ENCODE measurements at regions not wholly inside any gene's neighbourhood (a gene's known extent, or its start where the extent isn't known, plus 50 kb on each side); places are given as distances from the start of the nearest gene placed in this dataset.

GRCh38 chr14:43647302-43647701 lies 859.8 kb downstream of the FSCB start:
- H3K27ac ChIP-seq (ENCODE audit: extremely low read length, insufficient read depth, low read length), result no peak overlapping the region
- in situ Hi-C loops (cut with HindIII; ENCODE audit: extremely low pct_ligation_motif_present, low pct_unique_long_range_greater_than_20kb), result loop anchor here (25.0 kb wide), 1 partner anchor 140 kb away; no protein-coding TSS in a partner anchor
- ChIA-PET POLR2A (no interaction called here), CTCF (ENCODE audit: low intra/inter-chr PET ratio, low total read pairs) (interaction anchor here (2.3 kb wide), 1 partner anchor 148 kb away, joined by 16 read pairs; no protein-coding TSS in a partner anchor)
- H3K4me3 ChIP-seq (replicated peaks in 1 of 3; ENCODE audit: insufficient read depth in 1 of 3, low read depth in 2 of 3, low read length in 3 of 3), result no peak overlapping the region
- no TSS peak for BruUV-seq (replicated peaks)
- TF ChIP-seq ZNF180 (CRISPR knock-in tag; IDR thresholded peaks at IDR 0.05; ENCODE audit: borderline replicate concordance, low read depth) (no peak), SMC3 (IDR thresholded peaks at IDR 0.05; ENCODE audit: low read length) (peak; percentile 57), SIN3A (IDR thresholded peaks at IDR 0.05; ENCODE audit: borderline replicate concordance, low read depth, low read length) (no peak), STAG1 (CRISPR knock-in tag; IDR thresholded peaks at IDR 0.05) (peak; percentile 68)
- TF ChIP-seq, protein P1, sequence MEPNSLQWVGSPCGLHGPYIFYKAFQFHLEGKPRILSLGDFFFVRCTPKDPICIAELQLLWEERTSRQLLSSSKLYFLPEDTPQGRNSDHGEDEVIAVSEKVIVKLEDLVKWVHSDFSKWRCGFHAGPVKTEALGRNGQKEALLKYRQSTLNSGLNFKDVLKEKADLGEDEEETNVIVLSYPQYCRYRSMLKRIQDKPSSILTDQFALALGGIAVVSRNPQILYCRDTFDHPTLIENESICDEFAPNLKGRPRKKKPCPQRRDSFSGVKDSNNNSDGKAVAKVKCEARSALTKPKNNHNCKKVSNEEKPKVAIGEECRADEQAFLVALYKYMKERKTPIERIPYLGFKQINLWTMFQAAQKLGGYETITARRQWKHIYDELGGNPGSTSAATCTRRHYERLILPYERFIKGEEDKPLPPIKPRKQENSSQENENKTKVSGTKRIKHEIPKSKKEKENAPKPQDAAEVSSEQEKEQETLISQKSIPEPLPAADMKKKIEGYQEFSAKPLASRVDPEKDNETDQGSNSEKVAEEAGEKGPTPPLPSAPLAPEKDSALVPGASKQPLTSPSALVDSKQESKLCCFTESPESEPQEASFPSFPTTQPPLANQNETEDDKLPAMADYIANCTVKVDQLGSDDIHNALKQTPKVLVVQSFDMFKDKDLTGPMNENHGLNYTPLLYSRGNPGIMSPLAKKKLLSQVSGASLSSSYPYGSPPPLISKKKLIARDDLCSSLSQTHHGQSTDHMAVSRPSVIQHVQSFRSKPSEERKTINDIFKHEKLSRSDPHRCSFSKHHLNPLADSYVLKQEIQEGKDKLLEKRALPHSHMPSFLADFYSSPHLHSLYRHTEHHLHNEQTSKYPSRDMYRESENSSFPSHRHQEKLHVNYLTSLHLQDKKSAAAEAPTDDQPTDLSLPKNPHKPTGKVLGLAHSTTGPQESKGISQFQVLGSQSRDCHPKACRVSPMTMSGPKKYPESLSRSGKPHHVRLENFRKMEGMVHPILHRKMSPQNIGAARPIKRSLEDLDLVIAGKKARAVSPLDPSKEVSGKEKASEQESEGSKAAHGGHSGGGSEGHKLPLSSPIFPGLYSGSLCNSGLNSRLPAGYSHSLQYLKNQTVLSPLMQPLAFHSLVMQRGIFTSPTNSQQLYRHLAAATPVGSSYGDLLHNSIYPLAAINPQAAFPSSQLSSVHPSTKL (CRISPR knock-in tag; IDR thresholded peaks at IDR 0.05), result no peak
- TF ChIP-seq, protein P2, sequence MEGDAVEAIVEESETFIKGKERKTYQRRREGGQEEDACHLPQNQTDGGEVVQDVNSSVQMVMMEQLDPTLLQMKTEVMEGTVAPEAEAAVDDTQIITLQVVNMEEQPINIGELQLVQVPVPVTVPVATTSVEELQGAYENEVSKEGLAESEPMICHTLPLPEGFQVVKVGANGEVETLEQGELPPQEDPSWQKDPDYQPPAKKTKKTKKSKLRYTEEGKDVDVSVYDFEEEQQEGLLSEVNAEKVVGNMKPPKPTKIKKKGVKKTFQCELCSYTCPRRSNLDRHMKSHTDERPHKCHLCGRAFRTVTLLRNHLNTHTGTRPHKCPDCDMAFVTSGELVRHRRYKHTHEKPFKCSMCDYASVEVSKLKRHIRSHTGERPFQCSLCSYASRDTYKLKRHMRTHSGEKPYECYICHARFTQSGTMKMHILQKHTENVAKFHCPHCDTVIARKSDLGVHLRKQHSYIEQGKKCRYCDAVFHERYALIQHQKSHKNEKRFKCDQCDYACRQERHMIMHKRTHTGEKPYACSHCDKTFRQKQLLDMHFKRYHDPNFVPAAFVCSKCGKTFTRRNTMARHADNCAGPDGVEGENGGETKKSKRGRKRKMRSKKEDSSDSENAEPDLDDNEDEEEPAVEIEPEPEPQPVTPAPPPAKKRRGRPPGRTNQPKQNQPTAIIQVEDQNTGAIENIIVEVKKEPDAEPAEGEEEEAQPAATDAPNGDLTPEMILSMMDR (CRISPR knock-in tag; IDR thresholded peaks at IDR 0.05), result peak; percentile 58
- H3K9me3 ChIP-seq (ENCODE audit: low read length), result no peaks in the 10 kb centered on the region
- H4K20me1 ChIP-seq (ENCODE audit: insufficient read depth, low read length), result no peaks in the 10 kb centered on the region
- ATAC-seq (peak; percentile 77), DNase-seq (ENCODE audit: low spot score) (peak; percentile 23), FAIRE-seq (no peak)
- no peak overlapping the region for H3K9ac ChIP-seq (ENCODE audit: insufficient read depth, low read depth, low read length)
- intact Hi-C loops (cut with micrococcal nuclease; ENCODE audit: unreplicated experiment), result loop anchor here (1.0 to 5.0 kb wide), 2 partner anchors 148 to 245 kb away; no protein-coding TSS in a partner anchor
- H3K36me3 ChIP-seq (replicated peaks in 1 of 2; ENCODE audit: control insufficient read depth in 1 of 2, insufficient read depth in 2 of 2, low read length in 2 of 2), result no peaks in the 10 kb centered on the region
- peaks cover 16% of the 10 kb centered on the region for H3K4me1 ChIP-seq (ENCODE audit: insufficient read depth, low read length)
- 90% methylated on average over 4 of the region's 4 CpGs for WGBS (ENCODE audit: low lambda C conversion rate)
- no peaks in the 10 kb centered on the region for H3K27me3 ChIP-seq (ENCODE audit: control insufficient read depth in 1 of 2, insufficient read depth in 2 of 2, low read length in 2 of 2)
- no peaks in the 10 kb centered on the region for H3K79me2 ChIP-seq (ENCODE audit: insufficient read depth, low read length)
- H2AFZ ChIP-seq (ENCODE audit: low read length), result no peak overlapping the region
- H3K4me2 ChIP-seq (ENCODE audit: low read depth, low read length), result no peak overlapping the region
